ENCODE measurements at regions not wholly inside any gene's neighbourhood (a gene's known extent, or its start where the extent isn't known, plus 50 kb on each side); places are given as distances from the start of the nearest gene placed in this dataset.

DNA sequence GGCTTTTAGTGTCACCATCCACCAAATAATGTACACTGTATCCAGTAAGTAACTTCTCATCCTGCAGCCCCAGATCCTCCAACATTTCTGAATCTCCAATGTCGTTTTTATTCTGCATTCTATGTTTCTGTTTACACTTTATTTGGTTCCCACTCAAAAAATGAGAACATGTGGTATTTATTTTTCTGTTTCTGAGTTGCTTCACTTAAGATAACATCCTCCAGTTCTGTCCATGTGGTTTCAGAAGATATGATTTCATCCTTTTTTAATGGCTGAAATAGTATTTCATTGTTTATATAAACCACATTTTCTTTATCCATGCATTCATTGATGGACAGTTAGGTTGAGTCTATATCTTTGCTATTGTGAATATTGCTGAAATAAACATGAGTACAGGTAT lies 677.3 kb upstream of the FTMT start:
- Histone ChIP-seq H3K4me1 (ENCODE audit: insufficient read depth, low read length) (no peaks in the 10 kb centered on the region), H3K27ac (ENCODE audit: low read length) (no peak overlapping the region), H3K36me3 (ENCODE audit: insufficient read depth, low read depth, low read length) (no peaks in the 10 kb centered on the region), H3K9me3 (ENCODE audit: insufficient read depth, low read depth, low read length) (no peaks in the 10 kb centered on the region), H3K27me3 (ENCODE audit: insufficient read depth, low read length) (no peaks in the 10 kb centered on the region), H3K4me3 (ENCODE audit: low read length) (no peak overlapping the region), H3K9ac (ENCODE audit: low read depth, low read length) (no peak overlapping the region)

DNA sequence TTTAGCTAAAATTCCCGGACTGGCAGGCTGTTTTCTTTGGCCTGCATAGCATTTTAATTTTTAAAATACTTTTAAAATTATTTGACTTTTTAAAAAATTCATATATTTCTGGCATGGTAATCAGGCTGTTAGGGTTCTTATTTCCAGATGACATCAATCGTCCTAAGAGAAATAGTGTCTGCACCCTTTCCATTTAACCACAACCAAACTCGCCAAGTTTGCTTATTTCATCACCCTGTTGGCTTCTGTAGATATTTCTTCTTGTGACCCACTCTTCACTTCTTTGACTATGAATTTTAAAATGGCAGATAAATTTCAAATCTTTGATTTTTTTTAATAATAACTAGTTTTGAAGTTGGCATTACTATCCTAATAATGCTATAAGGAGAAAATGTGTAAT lies 675.7 kb upstream of the FTMT start:
- H3K27ac ChIP-seq (ENCODE audit: low read length), result no peak overlapping the region
- no peaks in the 10 kb centered on the region for H3K9me3 ChIP-seq (ENCODE audit: insufficient read depth, low read depth, low read length)
- no peaks in the 10 kb centered on the region for H3K27me3 ChIP-seq (ENCODE audit: insufficient read depth, low read length)
- no peaks in the 10 kb centered on the region for H3K36me3 ChIP-seq (ENCODE audit: insufficient read depth, low read depth, low read length)
- H3K4me3 ChIP-seq (ENCODE audit: low read length), result no peak overlapping the region
- H3K9ac ChIP-seq (ENCODE audit: low read depth, low read length), result no peak overlapping the region
- no peaks in the 10 kb centered on the region for H3K4me1 ChIP-seq (ENCODE audit: insufficient read depth, low read length)

- no peak overlapping the region for H3K27ac ChIP-seq (ENCODE audit: low read length)
- no peaks in the 10 kb centered on the region for H3K36me3 ChIP-seq (ENCODE audit: insufficient read depth, low read depth, low read length)
- H3K9ac ChIP-seq (ENCODE audit: low read depth, low read length), result no peak overlapping the region
- H3K9me3 ChIP-seq (ENCODE audit: insufficient read depth, low read depth, low read length), result no peaks in the 10 kb centered on the region
- H3K27me3 ChIP-seq (ENCODE audit: insufficient read depth, low read length), result no peaks in the 10 kb centered on the region
- no peaks in the 10 kb centered on the region for H3K4me1 ChIP-seq (ENCODE audit: insufficient read depth, low read length)
- no peak overlapping the region for H3K4me3 ChIP-seq (ENCODE audit: low read length)
Observed at GRCh38 chr5:121182788-121183490, 668.7 kb upstream of the FTMT start.

DNA sequence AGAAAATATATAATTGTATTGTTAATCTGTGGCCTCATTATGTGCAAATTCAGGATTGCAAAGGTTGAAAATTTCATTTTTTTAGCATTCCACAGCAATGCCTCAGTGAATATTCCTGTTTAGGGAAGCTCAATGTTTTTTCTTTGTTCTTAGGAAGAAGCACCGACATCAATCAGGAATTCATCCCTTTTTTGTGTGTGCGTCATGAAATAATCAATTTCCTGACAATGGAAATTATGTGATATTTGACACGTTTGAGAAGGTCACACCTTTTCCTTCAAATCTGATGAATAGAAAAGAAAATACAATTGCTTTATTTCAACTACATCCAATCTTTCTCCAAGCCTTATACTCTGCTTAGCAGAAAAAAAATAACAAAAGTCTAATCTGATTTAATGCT lies 662.8 kb upstream of the FTMT start:
- H3K9ac ChIP-seq (ENCODE audit: low read depth, low read length), result no peak overlapping the region
- H3K4me3 ChIP-seq (ENCODE audit: low read length), result no peak overlapping the region
- H3K27ac ChIP-seq (ENCODE audit: low read length), result no peak overlapping the region
- H3K4me1 ChIP-seq (ENCODE audit: insufficient read depth, low read length), result no peaks in the 10 kb centered on the region
- no peaks in the 10 kb centered on the region for H3K9me3 ChIP-seq (ENCODE audit: insufficient read depth, low read depth, low read length)
- H3K27me3 ChIP-seq (ENCODE audit: insufficient read depth, low read length), result no peaks in the 10 kb centered on the region
- H3K36me3 ChIP-seq (ENCODE audit: insufficient read depth, low read depth, low read length), result no peaks in the 10 kb centered on the region

DNA sequence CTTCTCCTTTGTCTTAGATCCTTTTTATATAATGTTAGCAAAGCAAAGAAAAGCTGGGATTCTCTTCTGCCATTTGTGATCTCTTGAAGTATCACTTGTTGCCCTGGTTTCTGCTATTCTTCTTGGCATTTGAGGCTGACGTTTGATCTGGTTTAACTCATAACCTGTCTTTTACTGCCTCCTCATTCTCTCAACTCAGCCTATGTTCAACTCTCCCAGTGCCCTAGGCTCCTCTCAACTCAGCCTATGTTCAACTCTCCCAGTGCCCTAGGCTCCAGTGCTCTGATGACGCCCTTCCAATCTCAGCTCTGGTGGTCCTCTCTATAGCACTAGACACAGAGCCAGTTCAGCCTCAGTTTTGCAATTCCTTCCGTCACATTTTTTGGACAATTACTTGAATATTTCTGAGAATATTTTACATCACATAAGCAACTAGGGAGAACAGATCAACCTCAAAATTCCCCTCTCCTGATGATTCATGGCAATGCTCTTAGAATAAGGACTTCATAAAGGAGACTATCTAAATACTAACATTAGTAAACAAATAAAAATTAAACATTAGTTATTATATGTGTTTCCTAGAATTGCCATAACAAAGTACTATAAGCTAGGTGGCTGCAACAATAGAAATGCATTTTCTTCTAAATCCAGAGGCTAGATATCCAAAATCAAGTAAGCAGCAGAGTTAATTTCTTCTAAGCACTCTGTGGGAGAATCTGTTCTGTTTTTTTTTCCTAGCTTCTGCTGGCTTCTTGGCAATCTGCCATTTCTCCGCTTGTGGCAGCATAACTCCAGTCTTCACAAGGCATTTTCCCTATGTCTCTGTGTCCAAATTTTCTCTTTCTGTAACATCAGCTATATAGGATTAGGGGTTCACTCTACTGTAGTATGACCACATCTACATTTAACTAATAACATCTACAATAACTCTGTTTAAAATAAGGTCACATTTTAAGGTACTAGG lies 662.1 kb upstream of the FTMT start:
- Histone ChIP-seq H3K4me1 (ENCODE audit: insufficient read depth, low read length) (no peaks in the 10 kb centered on the region), H3K9me3 (ENCODE audit: insufficient read depth, low read depth, low read length) (no peaks in the 10 kb centered on the region), H3K4me3 (ENCODE audit: low read length) (no peak overlapping the region), H3K27ac (ENCODE audit: low read length) (no peak overlapping the region), H3K36me3 (ENCODE audit: insufficient read depth, low read depth, low read length) (no peaks in the 10 kb centered on the region), H3K27me3 (ENCODE audit: insufficient read depth, low read length) (no peaks in the 10 kb centered on the region), H3K9ac (ENCODE audit: low read depth, low read length) (no peak overlapping the region)

GRCh38 chr5:121199216-121199999 lies 652.3 kb upstream of the FTMT start:
- Histone ChIP-seq H3K4me3 (ENCODE audit: low read length) (no peak overlapping the region), H3K27me3 (ENCODE audit: insufficient read depth, low read length) (no peaks in the 10 kb centered on the region), H3K4me1 (ENCODE audit: insufficient read depth, low read length) (no peaks in the 10 kb centered on the region), H3K9ac (ENCODE audit: low read depth, low read length) (no peak overlapping the region), H3K9me3 (ENCODE audit: insufficient read depth, low read depth, low read length) (no peaks in the 10 kb centered on the region), H3K27ac (ENCODE audit: low read length) (no peak overlapping the region), H3K36me3 (ENCODE audit: insufficient read depth, low read depth, low read length) (no peaks in the 10 kb centered on the region)

DNA sequence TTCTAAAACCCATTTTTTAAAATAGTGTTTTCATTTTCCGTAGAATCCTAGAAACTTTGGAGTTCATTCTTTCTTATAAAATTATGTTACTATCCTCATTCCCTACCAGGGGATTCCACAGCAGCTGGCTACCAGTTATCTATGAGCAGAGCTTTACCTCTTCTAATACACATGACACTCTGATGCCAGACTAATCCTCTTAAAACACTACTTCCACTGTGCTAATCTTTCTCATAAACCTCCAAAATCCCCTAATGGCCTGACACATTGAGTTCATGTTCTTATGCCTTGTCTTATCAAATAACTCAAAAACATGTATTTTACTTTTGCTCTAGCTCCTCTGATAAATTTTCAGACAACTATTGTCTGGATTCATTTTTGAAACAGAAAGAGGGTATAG lies 633.6 kb upstream of the FTMT start:
- no peak overlapping the region for H3K4me3 ChIP-seq (ENCODE audit: low read length)
- no peaks in the 10 kb centered on the region for H3K36me3 ChIP-seq (ENCODE audit: insufficient read depth, low read depth, low read length)
- H3K4me1 ChIP-seq (ENCODE audit: insufficient read depth, low read length), result no peaks in the 10 kb centered on the region
- no peak overlapping the region for H3K27ac ChIP-seq (ENCODE audit: low read length)
- H3K9me3 ChIP-seq (ENCODE audit: insufficient read depth, low read depth, low read length), result no peaks in the 10 kb centered on the region
- no peaks in the 10 kb centered on the region for H3K27me3 ChIP-seq (ENCODE audit: insufficient read depth, low read length)
- H3K9ac ChIP-seq (ENCODE audit: low read depth, low read length), result no peak overlapping the region

GRCh38 chr5:121221483-121221882 lies 630.2 kb upstream of the FTMT start:
- no peak overlapping the region for H3K4me3 ChIP-seq (ENCODE audit: low read length)
- no peak overlapping the region for H3K9ac ChIP-seq (ENCODE audit: low read depth, low read length)
- H3K9me3 ChIP-seq (ENCODE audit: insufficient read depth, low read depth, low read length), result no peaks in the 10 kb centered on the region
- H3K4me1 ChIP-seq (ENCODE audit: insufficient read depth, low read length), result no peaks in the 10 kb centered on the region
- H3K27ac ChIP-seq (ENCODE audit: low read length), result no peak overlapping the region
- H3K36me3 ChIP-seq (ENCODE audit: insufficient read depth, low read depth, low read length), result no peaks in the 10 kb centered on the region
- no peaks in the 10 kb centered on the region for H3K27me3 ChIP-seq (ENCODE audit: insufficient read depth, low read length)

DNA sequence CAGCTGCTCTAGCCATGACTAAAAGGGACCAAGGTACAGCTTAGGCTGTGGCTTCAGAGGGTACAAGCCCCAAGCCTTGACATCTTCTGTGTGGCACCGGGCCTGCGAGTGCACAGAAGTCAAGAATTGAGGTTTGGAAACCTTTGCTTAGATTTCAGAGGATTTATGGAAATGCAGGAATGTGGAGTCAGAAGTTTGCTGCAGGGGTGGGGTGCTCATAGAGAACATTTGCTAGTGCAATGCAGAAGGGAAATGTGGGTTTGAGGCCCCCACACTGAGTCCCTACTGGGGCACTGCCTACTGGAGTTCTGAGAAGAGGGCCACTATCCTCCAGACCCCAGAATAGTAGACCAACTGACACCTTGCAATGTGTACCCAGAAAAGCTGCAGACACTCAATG lies 624.9 kb upstream of the FTMT start:
- H3K9ac ChIP-seq (ENCODE audit: low read depth, low read length), result no peak overlapping the region
- no peaks in the 10 kb centered on the region for H3K4me1 ChIP-seq (ENCODE audit: insufficient read depth, low read length)
- H3K4me3 ChIP-seq (ENCODE audit: low read length), result no peak overlapping the region
- H3K36me3 ChIP-seq (ENCODE audit: insufficient read depth, low read depth, low read length), result no peaks in the 10 kb centered on the region
- no peak overlapping the region for H3K27ac ChIP-seq (ENCODE audit: low read length)
- peaks cover 10% of the 10 kb centered on the region; the same call in 1 of the 2 replicates for H3K9me3 ChIP-seq (ENCODE audit: insufficient read depth, low read depth, low read length)
- no peaks in the 10 kb centered on the region for H3K27me3 ChIP-seq (ENCODE audit: insufficient read depth, low read length)

- Histone ChIP-seq H3K4me1 (ENCODE audit: insufficient read depth, low read length) (no peaks in the 10 kb centered on the region; the same call in 1 of the 2 replicates), H3K9ac (ENCODE audit: low read depth, low read length) (no peak overlapping the region), H3K27ac (ENCODE audit: low read length) (no peak overlapping the region), H3K27me3 (ENCODE audit: insufficient read depth, low read length) (no peaks in the 10 kb centered on the region), H3K36me3 (ENCODE audit: insufficient read depth, low read depth, low read length) (no peaks in the 10 kb centered on the region), H3K4me3 (ENCODE audit: low read length) (no peak overlapping the region), H3K9me3 (ENCODE audit: insufficient read depth, low read depth, low read length) (no peaks in the 10 kb centered on the region)
Observed at GRCh38 chr5:121239951-121240350, 611.7 kb upstream of the FTMT start.

- Histone ChIP-seq H3K9me3 (ENCODE audit: insufficient read depth, low read depth, low read length) (no peaks in the 10 kb centered on the region), H3K27ac (ENCODE audit: low read length) (no peak overlapping the region)
Observed at GRCh38 chr5:121246971-121247370, 604.7 kb upstream of the FTMT start.

More at GRCh38 chr5:121246971-121247370, 604.7 kb upstream of the FTMT start:
- Histone ChIP-seq H3K9ac (ENCODE audit: low read depth, low read length) (no peak overlapping the region), H3K4me1 (ENCODE audit: insufficient read depth, low read length) (no peaks in the 10 kb centered on the region; the same call in 1 of the 2 replicates), H3K27me3 (ENCODE audit: insufficient read depth, low read length) (no peaks in the 10 kb centered on the region), H3K36me3 (ENCODE audit: insufficient read depth, low read depth, low read length) (no peaks in the 10 kb centered on the region), H3K4me3 (ENCODE audit: low read length) (no peak overlapping the region)
